Muscle layer of colon (tissue), 2 donors: ENCODE measurements at regions not wholly inside any gene's neighbourhood (a gene's known extent, or its start where the extent isn't known, plus 50 kb on each side); places are given as distances from the start of the nearest gene placed in this dataset.

ENCODE experiments used
- H3K27ac ChIP-seq: one replicate; pipeline ENCODE4 v1.7.0; 2013; ENCODE audit warnings: low read depth, mild to moderate bottlenecking, low read length, moderate library complexity
- H3K27me3 ChIP-seq, 2 donors: one replicate each; pipeline ENCODE4 v1.7.0; 2013; ENCODE audit warnings: low read length in 2 of 2, mild to moderate bottlenecking in 2 of 2; ENCODE audit not compliant: insufficient read depth in 2 of 2, control insufficient read depth in 1 of 2
- H3K36me3 ChIP-seq: one replicate; pipeline ENCODE4 v1.7.0; 2013; ENCODE audit warnings: mild to moderate bottlenecking, low read length; ENCODE audit not compliant: insufficient read depth
- H3K4me1 ChIP-seq: one replicate; pipeline ENCODE4 v1.7.0; 2013; ENCODE audit warnings: mild to moderate bottlenecking, low read length; ENCODE audit not compliant: insufficient read depth
- H3K4me3 ChIP-seq, 2 donors: one replicate each; pipeline ENCODE4 v1.7.0; 2013; ENCODE audit warnings: low read length in 2 of 2, low read depth in 1 of 2, mild to moderate bottlenecking in 1 of 2, moderate library complexity in 1 of 2
- H3K9ac ChIP-seq: one replicate; pipeline ENCODE4 v1.7.0; 2013; ENCODE audit warnings: low read length
- H3K9me3 ChIP-seq: one replicate; pipeline ENCODE4 v1.7.0; 2013; ENCODE audit warnings: mild to moderate bottlenecking, low read length
- donor health status: abdominal sarcoma.
- donor health status: Adenocarcinoma of cecum.

DNA sequence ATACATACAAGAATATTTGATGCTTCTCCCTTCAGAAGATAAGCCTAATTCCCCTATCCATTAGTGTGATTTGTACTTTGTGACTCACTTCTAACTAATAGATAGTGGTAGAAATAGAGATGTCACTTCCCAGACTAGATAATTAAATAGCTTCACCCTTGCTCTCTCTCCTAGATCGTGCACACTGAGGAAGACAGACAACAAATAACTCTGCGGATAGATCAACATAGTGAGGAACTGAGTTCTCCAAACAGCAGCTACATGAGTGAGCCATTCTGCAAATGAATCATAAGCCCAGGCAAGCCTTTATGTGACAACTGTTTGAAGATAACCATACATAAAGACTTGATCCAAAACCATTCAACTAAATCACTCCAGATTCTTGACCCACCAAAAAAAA, 1083.4 kb upstream of the C9orf72 start:
- H3K4me3 ChIP-seq: no peak overlapping the region
- H3K9me3 ChIP-seq: no peaks in the 10 kb centered on the region
- H3K4me1 ChIP-seq: no peaks in the 10 kb centered on the region
- H3K9ac ChIP-seq: no peak overlapping the region
- H3K27me3 ChIP-seq: no peaks in the 10 kb centered on the region
- no peaks in the 10 kb centered on the region for H3K36me3 ChIP-seq
- H3K27ac ChIP-seq: no peak overlapping the region

GRCh38 chr9:28661853-28662252, 1088.6 kb upstream of the C9orf72 start:
- Histone ChIP-seq H3K4me1 (no peaks in the 10 kb centered on the region), H3K36me3 (no peaks in the 10 kb centered on the region), H3K4me3 (no peak overlapping the region), H3K9ac (no peak overlapping the region), H3K9me3 (no peaks in the 10 kb centered on the region), H3K27ac (no peak overlapping the region), H3K27me3 (no peaks in the 10 kb centered on the region)

- Histone ChIP-seq H3K36me3 (no peaks in the 10 kb centered on the region), H3K27me3 (no peaks in the 10 kb centered on the region), H3K4me3 (no peak overlapping the region), H3K27ac (no peak overlapping the region), H3K9me3 (no peaks in the 10 kb centered on the region), H3K9ac (no peak overlapping the region), H3K4me1 (no peaks in the 10 kb centered on the region)
Observed at GRCh38 chr9:28662675-28663074, 1089.4 kb upstream of the C9orf72 start.

GRCh38 chr9:28668158-28668557, 1094.9 kb upstream of the C9orf72 start:
- Histone ChIP-seq H3K27ac (no peak overlapping the region), H3K9me3 (no peaks in the 10 kb centered on the region), H3K4me3 (no peak overlapping the region), H3K4me1 (no peaks in the 10 kb centered on the region), H3K27me3 (no peaks in the 10 kb centered on the region), H3K36me3 (no peaks in the 10 kb centered on the region), H3K9ac (no peak overlapping the region)

- Histone ChIP-seq H3K9me3 (no peaks in the 10 kb centered on the region), H3K27me3 (no peaks in the 10 kb centered on the region), H3K4me3 (no peak overlapping the region), H3K27ac (no peak overlapping the region), H3K9ac (no peak overlapping the region), H3K36me3 (no peaks in the 10 kb centered on the region), H3K4me1 (no peaks in the 10 kb centered on the region)
Observed at GRCh38 chr9:28671000-28671399, 1097.7 kb upstream of the C9orf72 start.

- no peak overlapping the region for H3K4me3 ChIP-seq
- no peak overlapping the region for H3K9ac ChIP-seq
- H3K4me1 ChIP-seq: no peaks in the 10 kb centered on the region
- H3K36me3 ChIP-seq: no peaks in the 10 kb centered on the region
- no peaks in the 10 kb centered on the region for H3K9me3 ChIP-seq
- H3K27ac ChIP-seq: no peak overlapping the region
- no peaks in the 10 kb centered on the region for H3K27me3 ChIP-seq
Observed at GRCh38 chr9:28678097-28678496, 1104.8 kb upstream of the C9orf72 start.

GRCh38 chr9:28688172-28688571, 1114.9 kb upstream of the C9orf72 start:
- Histone ChIP-seq H3K36me3 (no peaks in the 10 kb centered on the region), H3K4me3 (no peak overlapping the region)

DNA sequence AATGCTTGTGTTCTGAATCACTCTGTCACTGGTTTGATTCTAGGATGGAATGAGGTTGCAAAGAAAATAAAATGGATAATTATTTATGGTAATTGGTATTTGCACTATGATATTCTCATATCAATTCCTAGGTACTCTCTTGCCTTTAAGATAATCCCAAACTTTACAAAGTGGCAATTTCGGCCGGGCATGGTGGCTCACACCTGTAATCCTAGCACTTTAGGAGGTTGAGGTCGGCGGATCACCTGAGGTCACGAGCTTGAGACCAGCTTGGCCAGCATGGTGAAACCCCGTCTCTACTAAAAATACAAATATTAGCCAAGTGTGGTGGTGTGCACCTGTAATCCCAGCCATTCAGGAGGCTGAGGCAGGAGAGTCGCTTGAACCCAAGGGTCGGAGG, 1118.7 kb upstream of the C9orf72 start:
- H3K4me1 ChIP-seq: peaks cover 11% of the 10 kb centered on the region
- H3K4me3 ChIP-seq: no peak overlapping the region
- H3K36me3 ChIP-seq: no peaks in the 10 kb centered on the region
- H3K27ac ChIP-seq: no peak overlapping the region
- H3K27me3 ChIP-seq: no peaks in the 10 kb centered on the region
- no peaks in the 10 kb centered on the region for H3K9me3 ChIP-seq
- no peak overlapping the region for H3K9ac ChIP-seq

More at GRCh38 chr9:28688172-28688571, 1114.9 kb upstream of the C9orf72 start:
- Histone ChIP-seq H3K27ac (no peak overlapping the region), H3K9ac (no peak overlapping the region), H3K27me3 (no peaks in the 10 kb centered on the region), H3K9me3 (no peaks in the 10 kb centered on the region), H3K4me1 (peaks cover 11% of the 10 kb centered on the region)

DNA sequence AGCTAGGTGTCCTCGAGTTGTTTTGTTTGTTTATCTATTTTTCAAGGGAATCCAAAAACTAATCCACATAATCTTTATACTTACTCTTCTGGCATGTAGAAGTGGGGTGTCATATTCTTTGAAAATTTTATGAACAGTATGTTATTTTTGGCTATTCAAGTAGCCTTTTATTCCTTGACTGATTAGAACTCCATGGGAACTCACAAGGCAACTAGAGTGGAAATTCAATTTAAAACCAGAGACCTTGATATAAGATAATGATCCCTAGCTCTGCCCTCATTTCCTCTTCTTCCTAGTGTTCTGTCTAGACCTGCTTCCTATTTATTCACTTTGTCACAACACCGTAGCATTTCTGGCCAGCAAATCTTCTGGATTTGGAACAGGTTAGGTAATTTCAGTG, 1123.7 kb upstream of the C9orf72 start:
- H3K9ac ChIP-seq: no peak overlapping the region
- no peak overlapping the region for H3K27ac ChIP-seq
- no peak overlapping the region for H3K4me3 ChIP-seq
- no peaks in the 10 kb centered on the region for H3K27me3 ChIP-seq
- H3K9me3 ChIP-seq: no peaks in the 10 kb centered on the region
- H3K4me1 ChIP-seq: no peaks in the 10 kb centered on the region
- H3K36me3 ChIP-seq: no peaks in the 10 kb centered on the region

GRCh38 chr9:28699632-28700031, 1126.4 kb upstream of the C9orf72 start:
- H3K4me1 ChIP-seq: no peaks in the 10 kb centered on the region
- H3K27ac ChIP-seq: no peak overlapping the region
- no peaks in the 10 kb centered on the region for H3K27me3 ChIP-seq
- no peaks in the 10 kb centered on the region for H3K36me3 ChIP-seq
- no peak overlapping the region for H3K9ac ChIP-seq
- no peak overlapping the region for H3K4me3 ChIP-seq
- no peaks in the 10 kb centered on the region for H3K9me3 ChIP-seq

DNA sequence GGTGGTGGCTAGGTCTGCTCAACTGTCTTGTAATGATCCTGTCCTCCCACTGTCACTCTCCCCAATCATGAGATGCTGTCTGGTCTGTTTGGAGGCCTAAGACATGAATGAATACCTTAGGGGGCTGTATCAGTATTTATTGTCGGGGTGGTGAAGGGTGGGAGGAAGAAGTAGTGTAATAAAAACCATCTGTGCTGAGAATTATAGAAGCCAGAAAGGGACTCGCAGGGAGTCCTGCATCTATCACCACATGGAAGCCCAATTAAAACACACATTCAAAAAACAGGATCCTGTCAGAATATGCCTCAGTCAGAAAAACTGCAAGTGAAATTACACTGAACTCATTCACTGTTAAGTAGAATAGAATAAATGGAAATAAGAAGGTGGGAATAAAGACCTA, 1134.3 kb upstream of the C9orf72 start:
- H3K36me3 ChIP-seq: no peaks in the 10 kb centered on the region
- no peak overlapping the region for H3K9ac ChIP-seq
- H3K4me3 ChIP-seq: no peak overlapping the region
- no peaks in the 10 kb centered on the region for H3K4me1 ChIP-seq
- no peak overlapping the region for H3K27ac ChIP-seq
- no peaks in the 10 kb centered on the region for H3K27me3 ChIP-seq
- no peaks in the 10 kb centered on the region for H3K9me3 ChIP-seq

- Histone ChIP-seq H3K27ac (no peak overlapping the region), H3K9ac (no peak overlapping the region), H3K27me3 (no peaks in the 10 kb centered on the region), H3K9me3 (no peaks in the 10 kb centered on the region), H3K4me3 (no peak overlapping the region), H3K36me3 (no peaks in the 10 kb centered on the region), H3K4me1 (no peaks in the 10 kb centered on the region)
Observed at GRCh38 chr9:28714188-28714587, 1140.9 kb upstream of the C9orf72 start.
